Lower lobe of right lung (tissue), 2 donors: ENCODE measurements at regions not wholly inside any gene's neighbourhood (a gene's known extent, or its start where the extent isn't known, plus 50 kb on each side); places are given as distances from the start of the nearest gene placed in this dataset.

Experiments used
- ATAC-seq, 2 donors: fragments of 200-7000 bp; cut with Tn5 transposase; one replicate each; pipeline ENCODE4 v1.9.1; 2020 to 2022; ENCODE audit warnings: mild to moderate bottlenecking in 2 of 2, moderate library complexity in 2 of 2
- DNase-seq: peaks from one replicate; pipeline ENCODE4 v3.0.0-alpha.2; 2020
- H3K27ac ChIP-seq: fragments of 200-600 bp; one replicate; pipeline ENCODE4 v1.8.0; 2022
- H3K27me3 ChIP-seq: fragments of 200-600 bp; one replicate; pipeline ENCODE4 v1.8.0; 2022; ENCODE audit warnings: low read depth
- H3K36me3 ChIP-seq: fragments of 200-600 bp; one replicate; pipeline ENCODE4 v1.8.0; 2022; ENCODE audit warnings: mild to moderate bottlenecking
- H3K4me1 ChIP-seq: fragments of 200-600 bp; one replicate; pipeline ENCODE4 v1.8.0; 2022
- H3K4me3 ChIP-seq: fragments of 200-600 bp; one replicate; pipeline ENCODE4 v1.8.0; 2022; ENCODE audit warnings: mild to moderate bottlenecking
- H3K9me3 ChIP-seq: fragments of 200-600 bp; one replicate; pipeline ENCODE4 v1.8.0; 2022
- intact Hi-C: fragments of 100-400 bp; cut with DNase I; formaldehyde crosslinking; loops from one replicate; pipeline ENCODE4 v1.11.0; 2022
- TF ChIP-seq, protein P1 (sequence below): fragments of 200-600 bp; IDR thresholded peaks from one replicate; pipeline ENCODE4 v1.8.0; 2022; ENCODE audit warnings: antibody characterized with exemption, mild to moderate bottlenecking
- donor health status: DM: no; HTN: yes; CAD: no; lungs with severe emphysema.

DNA sequence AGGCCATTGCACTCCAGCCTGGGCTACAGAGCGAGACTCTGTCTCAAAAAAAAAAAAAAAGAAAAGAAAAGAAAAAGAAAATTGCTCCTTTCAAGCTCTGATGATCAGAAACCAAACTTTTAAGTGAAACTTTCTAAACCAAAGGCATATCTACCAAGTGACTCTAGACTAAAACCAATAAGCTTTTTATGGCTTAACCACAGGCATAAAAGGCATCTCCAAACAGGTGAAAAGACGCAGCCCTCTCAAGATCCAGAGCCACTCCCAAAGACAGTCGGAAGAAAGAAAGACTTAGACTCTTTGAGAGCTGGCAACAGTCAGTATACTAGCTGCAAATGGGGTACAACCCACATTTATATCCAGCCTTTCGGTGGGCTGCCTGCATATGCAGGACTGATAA is 117.1 kb upstream of the AP1S2 start:
- H3K27me3 ChIP-seq, result no peaks in the 10 kb centered on the region
- no peaks in the 10 kb centered on the region for H3K4me1 ChIP-seq
- H3K27ac ChIP-seq, result no peak overlapping the region
- H3K4me3 ChIP-seq, result no peak overlapping the region
- no peaks in the 10 kb centered on the region for H3K36me3 ChIP-seq
- TF ChIP-seq, protein P1, sequence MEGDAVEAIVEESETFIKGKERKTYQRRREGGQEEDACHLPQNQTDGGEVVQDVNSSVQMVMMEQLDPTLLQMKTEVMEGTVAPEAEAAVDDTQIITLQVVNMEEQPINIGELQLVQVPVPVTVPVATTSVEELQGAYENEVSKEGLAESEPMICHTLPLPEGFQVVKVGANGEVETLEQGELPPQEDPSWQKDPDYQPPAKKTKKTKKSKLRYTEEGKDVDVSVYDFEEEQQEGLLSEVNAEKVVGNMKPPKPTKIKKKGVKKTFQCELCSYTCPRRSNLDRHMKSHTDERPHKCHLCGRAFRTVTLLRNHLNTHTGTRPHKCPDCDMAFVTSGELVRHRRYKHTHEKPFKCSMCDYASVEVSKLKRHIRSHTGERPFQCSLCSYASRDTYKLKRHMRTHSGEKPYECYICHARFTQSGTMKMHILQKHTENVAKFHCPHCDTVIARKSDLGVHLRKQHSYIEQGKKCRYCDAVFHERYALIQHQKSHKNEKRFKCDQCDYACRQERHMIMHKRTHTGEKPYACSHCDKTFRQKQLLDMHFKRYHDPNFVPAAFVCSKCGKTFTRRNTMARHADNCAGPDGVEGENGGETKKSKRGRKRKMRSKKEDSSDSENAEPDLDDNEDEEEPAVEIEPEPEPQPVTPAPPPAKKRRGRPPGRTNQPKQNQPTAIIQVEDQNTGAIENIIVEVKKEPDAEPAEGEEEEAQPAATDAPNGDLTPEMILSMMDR, result no peak
- DNase-seq (no peak), ATAC-seq (no peak)
- intact Hi-C loops, result no loop called here
- H3K9me3 ChIP-seq, result no peaks in the 10 kb centered on the region

DNA sequence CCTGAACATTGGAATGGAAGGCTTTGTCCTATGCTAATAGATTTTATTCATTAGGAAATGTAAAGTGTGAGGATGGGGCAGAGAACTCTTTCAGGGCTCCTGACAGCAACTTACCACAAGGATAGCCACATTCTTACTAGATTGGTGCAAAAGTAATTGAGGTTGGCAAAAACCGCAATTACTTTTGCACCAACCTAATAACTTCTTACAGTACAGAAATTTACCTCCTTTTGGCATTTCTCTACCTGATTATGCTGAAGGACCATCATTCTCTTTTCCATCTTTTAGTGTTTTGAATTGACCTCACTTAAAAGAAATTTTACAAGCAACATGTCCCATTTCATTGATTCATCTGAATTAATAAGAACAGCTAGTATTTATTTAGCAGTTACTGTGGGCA is 109.2 kb upstream of the AP1S2 start:
- no peaks in the 10 kb centered on the region for H3K9me3 ChIP-seq
- TF ChIP-seq, protein P1, result no peak
- H3K27me3 ChIP-seq, result no peaks in the 10 kb centered on the region
- intact Hi-C loops, result no loop called here
- H3K4me1 ChIP-seq, result no peaks in the 10 kb centered on the region
- H3K4me3 ChIP-seq, result no peak overlapping the region
- no peak overlapping the region for H3K27ac ChIP-seq
- no peaks in the 10 kb centered on the region for H3K36me3 ChIP-seq
- DNase-seq (no peak), ATAC-seq (no peak)

DNA sequence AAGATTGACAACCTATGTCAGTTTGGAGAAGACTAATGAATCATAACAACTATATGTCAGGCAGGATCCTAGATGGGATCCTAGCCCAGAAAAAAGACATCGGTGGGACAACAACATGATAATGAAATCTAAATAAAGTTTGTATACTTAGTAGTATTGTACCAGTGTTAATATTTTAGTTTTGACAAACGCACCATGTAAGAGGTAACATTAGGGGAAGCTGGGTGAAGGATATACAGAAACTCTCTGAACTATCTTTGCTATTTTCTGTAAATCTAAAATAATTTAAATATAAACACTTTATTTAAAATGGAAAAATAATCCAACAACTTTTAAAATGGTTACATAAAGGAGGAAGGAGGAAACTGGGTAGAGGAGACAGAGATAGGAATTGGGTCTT is 105.6 kb upstream of the AP1S2 start:
- TF ChIP-seq, protein P1, result no peak
- H3K36me3 ChIP-seq, result no peaks in the 10 kb centered on the region
- H3K9me3 ChIP-seq, result no peaks in the 10 kb centered on the region
- no peaks in the 10 kb centered on the region for H3K4me1 ChIP-seq
- no peak overlapping the region for H3K4me3 ChIP-seq
- no peaks in the 10 kb centered on the region for H3K27me3 ChIP-seq
- intact Hi-C loops, result no loop called here
- ATAC-seq (no peak), DNase-seq (no peak)
- no peak overlapping the region for H3K27ac ChIP-seq

DNA sequence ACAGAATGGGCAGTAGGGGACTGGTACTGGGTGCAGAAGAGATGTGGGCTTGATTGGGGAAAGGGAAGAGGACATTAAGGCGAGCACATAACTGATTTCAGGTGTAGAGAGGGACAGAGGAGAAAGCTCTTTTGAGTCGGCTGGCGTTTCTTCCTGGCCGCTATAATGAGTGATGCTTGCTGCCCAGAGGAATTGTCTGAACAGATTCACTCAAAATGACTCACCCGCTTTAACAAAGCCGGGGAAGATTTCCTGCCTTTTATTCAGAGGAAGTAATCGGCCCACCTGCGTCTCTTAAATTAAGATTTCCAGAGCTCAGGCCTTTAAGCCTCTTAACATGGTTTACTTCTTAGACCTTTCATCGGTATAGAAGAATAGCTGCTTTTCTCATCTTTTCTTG is 102.1 kb upstream of the AP1S2 start:
- H3K36me3 ChIP-seq, result no peaks in the 10 kb centered on the region
- TF ChIP-seq, protein P1, result no peak
- no peak overlapping the region for H3K27ac ChIP-seq
- H3K4me1 ChIP-seq, result no peaks in the 10 kb centered on the region
- intact Hi-C loops, result no loop called here
- DNase-seq (no peak), ATAC-seq (no peak)
- H3K9me3 ChIP-seq, result no peaks in the 10 kb centered on the region
- no peak overlapping the region for H3K4me3 ChIP-seq
- H3K27me3 ChIP-seq, result no peaks in the 10 kb centered on the region

DNA sequence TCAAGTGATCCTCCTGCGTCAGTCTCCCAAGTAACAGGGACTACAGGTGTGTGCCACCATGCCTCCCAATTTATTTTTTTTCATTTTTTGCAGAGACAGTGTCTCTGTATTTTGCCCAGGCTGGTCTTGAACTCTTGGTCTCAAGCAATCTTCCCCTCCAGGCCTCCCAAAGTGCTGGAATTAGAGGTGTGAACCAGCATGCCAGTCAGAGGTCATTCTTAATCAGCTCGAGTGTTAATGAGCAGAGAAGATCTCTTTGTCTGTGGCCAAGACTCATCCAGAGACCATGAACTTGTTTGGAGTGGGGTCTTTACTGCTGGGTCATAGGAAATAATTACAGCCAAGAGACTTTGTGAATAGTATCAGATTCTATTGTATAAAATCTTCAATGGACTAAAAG is 99.2 kb upstream of the AP1S2 start:
- TF ChIP-seq, protein P1, result no peak

DNA sequence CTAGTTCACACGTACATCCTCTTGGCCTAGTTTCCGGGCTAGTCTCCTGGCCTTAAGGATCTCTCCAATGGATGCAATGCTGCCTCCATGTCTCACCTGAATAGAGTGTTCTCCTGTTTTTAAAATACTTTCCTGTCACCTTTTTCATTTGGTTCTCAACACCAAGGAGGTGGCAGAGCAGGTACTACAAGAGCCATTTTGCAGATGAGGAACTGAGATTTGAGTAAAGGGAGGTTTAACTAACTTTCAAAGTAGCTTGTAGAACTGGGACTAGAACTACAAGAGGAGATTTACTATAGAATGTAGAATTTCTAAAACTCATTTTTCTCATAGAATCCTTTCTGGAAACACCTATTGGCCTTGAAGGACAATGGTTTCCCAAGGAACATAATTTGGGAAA is 97.6 kb upstream of the AP1S2 start:
- H3K27me3 ChIP-seq, result no peaks in the 10 kb centered on the region
- intact Hi-C loops, result no loop called here
- no peak overlapping the region for H3K27ac ChIP-seq
- H3K4me1 ChIP-seq, result no peaks in the 10 kb centered on the region
- TF ChIP-seq, protein P1, result no peak
- ATAC-seq (no peak), DNase-seq (no peak)
- no peaks in the 10 kb centered on the region for H3K9me3 ChIP-seq
- no peaks in the 10 kb centered on the region for H3K36me3 ChIP-seq
- no peak overlapping the region for H3K4me3 ChIP-seq

More for the DNA sequence above, 99.2 kb upstream of the AP1S2 start:
- H3K36me3 ChIP-seq, result no peaks in the 10 kb centered on the region
- no peaks in the 10 kb centered on the region for H3K27me3 ChIP-seq
- H3K4me1 ChIP-seq, result no peaks in the 10 kb centered on the region
- H3K4me3 ChIP-seq, result no peak overlapping the region
- intact Hi-C loops, result no loop called here
- ATAC-seq (no peak), DNase-seq (no peak)
- H3K27ac ChIP-seq, result no peak overlapping the region
- no peaks in the 10 kb centered on the region for H3K9me3 ChIP-seq
